ENCODE measurements at regions not wholly inside any gene's neighbourhood (a gene's known extent, or its start where the extent isn't known, plus 50 kb on each side); places are given as distances from the start of the nearest gene placed in this dataset.

- intact Hi-C loops (cut with micrococcal nuclease) = no loop called here
These were observed 420.5 kb downstream of the MATN1 start for GRCh38 chr1:30302858-30303257.

- intact Hi-C loops (cut with micrococcal nuclease) = no loop called here
These were observed 422.7 kb downstream of the MATN1 start for GRCh38 chr1:30300669-30301068.

- intact Hi-C loops (cut with micrococcal nuclease) = no loop called here
These were observed 424.0 kb downstream of the MATN1 start for GRCh38 chr1:30299393-30299792.

GRCh38 chr1:30295674-30296073 is 427.7 kb downstream of the MATN1 start:
- intact Hi-C loops (cut with micrococcal nuclease) = no loop called here

- intact Hi-C loops (cut with micrococcal nuclease) = no loop called here
These were observed 428.1 kb downstream of the MATN1 start for GRCh38 chr1:30295266-30295665.

GRCh38 chr1:30294508-30294907 is 428.9 kb downstream of the MATN1 start:
- intact Hi-C loops (cut with micrococcal nuclease) = no loop called here

- intact Hi-C loops (cut with micrococcal nuclease) = no loop called here
These were observed 430.9 kb downstream of the MATN1 start for GRCh38 chr1:30292451-30292850.

GRCh38 chr1:30291526-30291925 is 431.9 kb downstream of the MATN1 start:
- intact Hi-C loops (cut with micrococcal nuclease) = no loop called here

GRCh38 chr1:30290581-30290980 is 432.8 kb downstream of the MATN1 start:
- intact Hi-C loops (cut with micrococcal nuclease) = no loop called here

GRCh38 chr1:30287976-30288375 is 435.4 kb downstream of the MATN1 start:
- intact Hi-C loops (cut with micrococcal nuclease) = no loop called here

GRCh38 chr1:30286988-30287839 is 436.2 kb downstream of the MATN1 start:
- intact Hi-C loops (cut with micrococcal nuclease) = no loop called here

GRCh38 chr1:30286241-30286987 is 437.0 kb downstream of the MATN1 start:
- intact Hi-C loops (cut with micrococcal nuclease) = no loop called here

- intact Hi-C loops (cut with micrococcal nuclease) = no loop called here
These were observed 437.9 kb downstream of the MATN1 start for GRCh38 chr1:30285501-30285932.

- intact Hi-C loops (cut with micrococcal nuclease) = no loop called here
These were observed 438.5 kb downstream of the MATN1 start for GRCh38 chr1:30284728-30285475.

- intact Hi-C loops (cut with micrococcal nuclease) = no loop called here
These were observed 439.2 kb downstream of the MATN1 start for GRCh38 chr1:30284226-30284625.

- intact Hi-C loops (cut with micrococcal nuclease) = no loop called here
These were observed 440.0 kb downstream of the MATN1 start for GRCh38 chr1:30283199-30283962.

GRCh38 chr1:30280572-30280971 is 442.8 kb downstream of the MATN1 start:
- intact Hi-C loops (cut with micrococcal nuclease) = no loop called here

GRCh38 chr1:30277911-30278310 is 445.5 kb downstream of the MATN1 start:
- intact Hi-C loops (cut with micrococcal nuclease) = no loop called here

- intact Hi-C loops (cut with micrococcal nuclease) = no loop called here
These were observed 446.0 kb downstream of the MATN1 start for GRCh38 chr1:30277415-30277814.

GRCh38 chr1:30275926-30276764 is 447.2 kb downstream of the MATN1 start:
- intact Hi-C loops (cut with micrococcal nuclease) = no loop called here

All from T-helper 2 cell treated with Interferon-gamma antibody and Interleukin-4, amounts not matched to agents 100 ng/mL and 5 ng/mL, for 36 hours (primary cell).